NCI-H128 (cell line): ENCODE measurements at regions not wholly inside any gene's neighbourhood (a gene's known extent, or its start where the extent isn't known, plus 50 kb on each side); places are given as distances from the start of the nearest gene placed in this dataset.
"Not testable (repeated sequence)": the region's sequence is repeated elsewhere in the genome, so short reads cannot be mapped to it uniquely, and the experiment has no call there.

Source experiments
- DNase-seq: peaks from one replicate; lab custom pipeline; 2025; ENCODE audit not compliant: unreplicated experiment; lab: John Stamatoyannopoulos, UW

DNA sequence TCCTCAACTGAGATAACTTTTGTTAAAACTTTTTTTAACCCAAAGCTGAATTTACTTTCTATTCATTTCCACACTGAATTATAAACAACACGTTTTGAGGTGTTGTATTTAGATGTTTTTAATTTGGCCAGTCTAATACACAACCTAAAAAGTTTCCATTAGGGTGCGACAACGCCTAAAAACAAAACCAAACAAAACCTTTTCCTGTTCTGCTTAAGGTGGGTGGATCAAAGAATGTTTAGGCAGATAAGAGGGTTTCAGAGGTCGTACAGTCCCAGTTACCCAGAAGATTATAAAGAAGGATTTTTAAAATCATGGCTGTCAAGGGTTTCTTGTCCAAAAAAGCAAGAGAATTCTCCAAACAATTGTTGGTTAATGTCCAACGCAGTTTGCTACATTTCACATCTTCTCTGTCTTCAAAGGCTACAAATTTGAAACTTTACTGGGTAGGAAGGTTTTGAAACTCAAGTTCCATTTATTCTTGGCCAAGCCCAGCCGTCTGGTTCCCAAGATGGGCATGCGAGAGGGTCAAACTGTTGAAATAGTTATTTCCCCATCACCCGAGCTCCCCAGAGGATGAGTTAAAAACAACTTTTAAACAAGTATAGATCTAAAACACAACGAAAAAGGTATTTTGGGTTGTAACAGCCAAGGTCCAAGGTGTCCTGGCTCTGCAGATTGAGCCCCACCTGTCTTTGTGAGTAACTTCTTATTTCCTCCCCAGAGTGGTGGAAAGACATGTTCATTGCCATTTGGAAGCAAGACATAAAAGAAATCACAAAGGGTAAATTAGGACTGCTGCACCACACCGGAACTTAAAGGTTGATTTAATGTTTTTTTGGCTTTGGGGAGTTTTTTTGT lies 122.8 kb upstream of the MAP3K1 start:
- no peak for DNase-seq

DNA sequence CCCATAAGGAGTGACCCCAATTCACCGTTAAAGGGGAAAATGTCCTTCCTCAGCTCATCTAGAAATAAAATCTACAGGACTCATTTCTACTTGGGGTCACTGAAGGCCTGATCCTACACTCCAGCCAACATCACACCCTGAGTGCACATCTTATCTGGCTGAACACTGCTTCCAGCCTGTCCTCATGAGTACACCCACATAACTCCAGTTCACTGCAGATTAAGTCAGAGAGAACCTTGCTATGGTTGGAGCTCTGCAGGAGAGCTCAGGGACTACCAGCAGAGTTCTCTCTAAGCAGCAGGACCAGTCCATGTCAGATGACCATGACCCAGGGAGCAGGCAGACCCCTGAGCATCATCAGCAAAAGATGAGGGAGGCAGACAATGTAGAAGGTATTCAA lies 126.9 kb upstream of the MAP3K1 start:
- DNase-seq, result no peak

DNA sequence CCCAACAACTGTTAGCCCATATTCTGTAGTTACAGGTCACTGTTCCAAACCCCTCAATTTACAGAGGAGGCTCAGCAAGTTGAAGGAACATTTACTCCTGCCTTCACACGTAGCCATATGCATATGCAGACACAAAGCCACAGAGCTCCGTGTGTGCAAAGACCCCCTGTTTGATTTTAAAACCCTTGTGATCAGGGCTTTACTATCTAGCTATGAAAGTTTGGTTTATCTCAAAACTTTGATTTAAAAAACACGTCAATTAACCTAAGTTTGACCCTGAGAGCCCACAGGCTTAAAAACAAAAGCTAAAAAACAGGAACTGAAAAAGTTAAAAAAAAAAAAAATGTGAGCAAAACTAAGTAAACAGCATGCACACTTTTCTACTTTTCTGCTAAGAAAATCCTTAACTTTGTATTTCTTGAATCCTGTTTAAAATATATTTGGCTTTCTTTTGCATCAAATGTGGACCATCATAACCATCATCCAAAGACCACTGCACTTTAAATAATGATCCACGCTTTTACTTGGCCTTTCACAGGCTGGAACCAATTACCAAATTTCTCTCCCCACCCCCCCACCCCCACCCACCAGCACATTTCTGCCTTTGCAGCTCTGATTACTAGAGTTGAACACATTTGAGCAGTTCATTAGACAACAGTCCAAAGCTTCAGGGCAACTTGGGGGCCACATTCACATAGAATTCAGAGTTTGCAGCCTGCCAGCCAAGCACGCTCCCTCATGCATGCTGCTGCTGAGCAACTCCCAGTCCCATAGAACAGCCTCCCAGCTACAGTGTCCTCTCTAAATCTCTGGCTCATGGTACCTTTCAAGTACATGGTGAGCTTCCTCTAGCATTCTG lies 128.8 kb upstream of the MAP3K1 start:
- no peak for DNase-seq

DNA sequence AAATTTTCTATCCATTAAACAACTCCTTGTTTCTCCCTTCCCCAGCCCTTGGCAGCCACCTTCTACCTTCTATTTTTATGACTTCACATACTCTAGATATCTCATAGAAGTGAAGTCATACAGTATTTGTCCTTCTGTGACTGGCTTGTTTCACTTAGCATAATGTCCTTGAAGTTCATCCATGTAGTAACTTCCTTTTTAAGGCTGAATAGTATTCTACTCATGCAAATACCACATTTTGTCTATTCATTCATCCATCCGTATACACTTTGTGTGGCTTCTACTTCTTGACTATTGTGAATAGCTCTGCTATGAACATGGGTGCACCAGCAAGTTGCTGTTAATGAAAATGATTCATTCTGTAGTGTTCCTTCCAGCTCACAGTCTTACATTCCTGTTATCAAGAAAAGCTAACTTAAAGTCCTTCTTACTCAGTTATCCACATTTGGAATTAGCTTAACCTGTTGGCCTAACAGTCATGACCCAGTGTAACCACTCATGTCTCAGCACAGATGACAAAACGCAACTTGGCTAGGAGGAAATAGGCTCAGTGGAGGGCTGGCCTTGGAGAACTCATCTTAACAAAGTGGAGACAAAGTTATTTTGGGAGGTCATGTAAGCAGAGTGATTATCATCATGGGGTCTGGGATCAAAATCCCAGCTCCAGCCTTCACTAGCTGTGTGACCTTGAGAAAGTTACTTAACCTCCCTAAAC lies 129.7 kb upstream of the MAP3K1 start:
- no peak for DNase-seq

DNA sequence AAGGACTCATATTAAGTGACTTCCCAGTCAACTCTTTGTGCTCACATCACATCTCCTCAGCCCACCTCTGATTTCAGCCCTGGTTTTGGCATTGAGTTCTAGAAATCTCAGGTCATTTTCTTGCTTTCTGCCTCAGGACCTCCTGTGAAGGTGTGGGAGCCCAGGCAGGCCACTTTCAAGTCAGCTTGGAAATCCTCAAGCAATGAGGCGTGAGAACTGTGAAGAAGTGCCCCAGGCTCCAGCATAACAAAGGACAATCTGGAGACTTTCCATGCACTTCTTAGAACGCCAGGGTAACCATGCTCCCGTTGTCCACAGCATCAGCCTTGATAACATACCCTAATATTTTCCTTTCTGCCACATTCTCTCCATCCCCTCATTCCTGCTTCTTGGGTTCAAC lies 131.2 kb upstream of the MAP3K1 start:
- no peak for DNase-seq

DNA sequence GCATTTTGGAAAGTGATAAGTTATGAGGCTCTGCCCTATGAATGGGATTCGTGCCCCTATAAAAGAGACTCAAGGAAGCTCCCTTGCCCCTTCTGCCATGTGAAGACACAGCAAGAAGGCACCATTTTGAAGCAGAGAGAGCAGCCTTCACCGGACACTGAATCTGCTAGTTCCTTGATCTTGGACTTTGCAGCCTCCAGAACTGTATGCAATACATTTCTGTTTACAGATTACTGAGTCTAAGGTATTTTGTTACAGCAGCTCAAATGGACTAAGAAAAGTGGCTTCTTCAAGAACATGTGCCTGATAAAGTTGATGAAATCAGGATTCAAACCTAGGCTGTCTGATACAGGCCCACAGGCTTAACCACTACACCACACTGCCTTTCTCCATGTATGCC lies 131.6 kb upstream of the MAP3K1 start:
- no peak for DNase-seq

DNA sequence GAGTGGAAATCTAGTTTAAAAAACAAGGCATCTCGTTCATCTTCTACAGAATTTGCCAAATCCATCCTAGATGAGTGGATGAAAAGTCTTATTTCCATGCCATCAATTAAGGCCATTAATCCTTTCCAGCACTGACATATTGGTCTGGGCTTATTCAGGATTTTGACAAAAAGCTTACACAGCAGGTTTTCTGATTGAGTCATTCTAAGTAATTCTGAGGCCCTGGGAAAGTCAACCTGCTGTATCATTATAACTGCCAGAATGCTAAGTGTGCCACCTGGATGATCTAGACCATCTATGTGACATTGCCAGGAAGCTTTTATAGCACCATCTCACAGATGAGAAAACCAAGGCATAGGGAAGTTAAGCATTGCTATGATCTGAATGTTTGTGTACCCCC lies 132.1 kb upstream of the MAP3K1 start:
- no peak for DNase-seq

DNA sequence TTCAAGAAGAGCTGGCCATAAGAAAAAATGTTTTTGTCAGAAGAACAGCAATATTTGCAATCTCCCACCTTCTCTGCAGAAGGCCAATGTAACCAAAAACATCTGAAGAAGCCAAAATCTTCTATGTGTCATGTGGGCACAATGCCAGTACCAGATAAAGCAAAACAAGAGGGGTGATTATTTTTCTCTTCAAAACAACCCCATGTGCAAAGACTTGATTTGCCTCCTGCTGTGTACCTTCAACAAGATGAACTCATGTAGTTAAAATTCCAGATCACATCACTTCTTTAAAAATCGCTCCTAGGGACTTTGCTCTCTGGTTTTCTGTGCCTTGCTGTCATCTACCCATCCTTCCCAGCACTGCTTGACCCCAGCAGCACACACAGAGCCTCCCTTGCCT lies 134.0 kb upstream of the MAP3K1 start:
- DNase-seq, result no peak

DNA sequence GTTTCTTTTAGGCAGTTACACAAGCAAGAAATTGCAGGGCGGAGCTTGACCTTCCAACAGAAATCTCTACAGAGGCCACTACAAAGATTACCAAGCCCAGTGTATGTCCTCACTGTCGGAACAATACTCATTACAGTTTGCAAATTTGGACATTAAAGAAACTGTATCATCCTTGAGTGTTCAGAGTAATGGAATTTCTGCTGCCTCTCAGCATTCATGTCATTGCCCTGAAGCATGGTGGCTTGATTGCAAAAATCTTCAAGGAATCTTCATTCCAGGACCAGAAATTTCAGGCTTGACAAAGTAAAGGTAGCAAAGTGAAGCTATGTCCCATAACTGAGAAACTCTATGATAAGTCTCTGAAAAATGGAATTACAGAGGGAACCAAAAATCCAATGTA lies 134.6 kb upstream of the MAP3K1 start:
- DNase-seq, result no peak

DNA sequence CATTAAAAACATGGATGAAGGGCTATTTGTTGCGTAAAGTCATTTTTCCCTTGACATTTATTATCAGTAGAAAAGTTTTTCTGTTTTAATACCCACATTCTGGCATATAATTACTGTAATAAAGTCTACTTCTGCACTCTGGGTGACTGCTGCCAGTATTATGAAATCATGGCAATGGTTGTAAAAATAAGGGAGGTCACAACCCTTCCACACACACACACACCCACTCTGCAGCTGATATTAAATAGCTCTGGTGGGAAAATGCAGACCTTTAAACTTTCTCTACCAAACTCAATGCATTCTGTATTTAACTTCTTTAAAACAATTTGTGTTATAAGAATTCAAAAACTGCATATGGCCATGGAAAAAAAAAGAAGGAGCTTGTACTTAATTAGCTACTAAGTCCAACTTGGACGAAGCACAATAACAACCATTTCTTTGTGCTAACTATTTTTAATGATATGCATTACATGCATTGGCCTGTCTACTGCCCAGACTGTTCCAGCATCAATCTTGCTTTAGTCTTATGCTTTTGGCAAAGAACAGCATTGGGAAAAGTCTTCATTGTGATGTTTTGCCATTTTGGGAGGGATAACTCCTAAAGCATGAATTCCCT lies 137.6 kb upstream of the MAP3K1 start:
- DNase-seq, result no peak

DNA sequence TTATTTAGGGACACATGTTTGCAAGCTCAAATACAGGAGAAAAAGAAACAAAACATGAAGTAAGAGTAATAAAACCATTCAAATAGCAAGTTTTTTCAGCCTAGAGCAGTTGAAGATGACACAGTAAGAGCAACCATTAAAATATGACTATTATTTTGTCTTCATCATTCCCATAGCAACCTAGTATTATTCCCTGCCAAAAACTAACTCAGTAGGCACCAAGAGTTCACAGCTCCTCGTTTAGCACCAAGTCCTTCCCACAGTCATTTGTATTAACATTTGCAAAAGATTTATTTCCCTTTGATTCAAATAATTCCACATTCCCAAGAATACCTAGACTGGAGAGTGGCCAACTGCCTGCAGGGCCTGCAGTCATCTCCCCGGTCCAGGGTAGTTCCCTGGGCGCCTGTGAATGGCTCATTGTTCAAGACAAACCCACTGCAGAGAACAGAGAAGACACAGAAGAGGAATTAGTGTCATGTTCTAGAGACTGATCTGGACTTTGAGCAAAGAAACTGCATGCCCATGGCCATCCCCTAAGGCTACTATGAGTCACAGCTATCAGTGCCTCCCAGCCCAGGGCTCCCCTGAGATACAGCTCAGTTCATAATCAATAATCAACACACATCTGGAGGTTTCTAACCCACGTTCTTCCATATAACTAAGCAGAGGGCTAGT lies 139.1 kb upstream of the MAP3K1 start:
- DNase-seq, result no peak

DNA sequence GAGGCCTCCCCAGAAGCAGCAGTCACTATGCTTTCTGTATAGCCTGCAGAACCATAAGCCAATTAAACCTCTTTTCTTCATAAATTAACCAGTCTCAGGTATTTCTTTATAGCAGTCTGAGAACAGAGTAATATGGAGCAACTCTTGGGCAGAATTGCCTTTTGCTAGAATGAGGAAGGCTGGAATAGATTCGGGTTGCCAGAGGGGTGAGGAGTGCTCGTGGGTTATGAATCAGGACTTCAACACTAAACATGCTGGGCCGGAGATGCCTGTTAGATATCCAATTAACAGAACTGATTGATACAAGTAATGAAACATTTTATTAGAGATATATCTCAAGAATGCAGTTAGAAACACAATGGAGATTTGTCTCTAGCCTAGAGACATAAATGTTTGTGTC lies 140.9 kb upstream of the MAP3K1 start:
- no peak for DNase-seq

DNA sequence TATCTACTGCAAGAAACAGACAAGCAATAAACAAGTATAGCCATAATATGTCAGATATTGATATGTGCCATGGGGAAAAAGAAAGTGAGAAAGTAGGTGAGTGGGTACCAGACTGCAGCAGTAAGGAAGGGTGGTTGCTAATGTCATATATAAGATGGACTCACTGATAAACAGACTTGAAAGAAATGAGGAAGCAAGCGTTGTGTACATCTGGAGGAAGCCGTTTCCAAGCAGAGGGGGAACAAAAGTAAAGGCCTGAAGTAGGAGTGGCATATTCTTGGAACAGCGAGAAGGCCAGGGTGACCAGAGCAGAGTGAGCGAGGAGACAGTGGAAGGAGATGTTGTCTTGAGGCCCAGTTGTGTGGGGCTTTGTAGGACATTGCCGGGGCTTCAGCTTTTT lies 142.2 kb upstream of the MAP3K1 start:
- DNase-seq, result no peak

DNA sequence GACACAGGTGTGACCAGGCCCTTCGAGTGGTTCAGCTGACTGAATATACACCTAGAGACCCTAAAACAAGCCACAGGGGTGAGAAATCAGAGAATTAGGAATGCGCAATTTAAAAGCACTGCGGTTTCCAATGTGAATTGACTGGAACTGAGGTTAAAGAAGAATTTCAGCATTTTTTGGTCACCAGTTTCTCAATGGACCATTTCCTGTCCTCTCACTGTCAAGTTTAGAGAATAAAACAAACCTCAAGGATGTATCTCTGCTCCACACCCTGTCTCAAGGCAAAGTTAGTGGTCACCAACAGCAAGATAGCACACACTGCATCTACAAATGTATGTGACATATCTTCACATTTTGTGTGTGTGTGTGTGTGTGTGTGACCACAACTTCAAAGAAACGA lies 143.8 kb upstream of the MAP3K1 start:
- no peak for DNase-seq

DNA sequence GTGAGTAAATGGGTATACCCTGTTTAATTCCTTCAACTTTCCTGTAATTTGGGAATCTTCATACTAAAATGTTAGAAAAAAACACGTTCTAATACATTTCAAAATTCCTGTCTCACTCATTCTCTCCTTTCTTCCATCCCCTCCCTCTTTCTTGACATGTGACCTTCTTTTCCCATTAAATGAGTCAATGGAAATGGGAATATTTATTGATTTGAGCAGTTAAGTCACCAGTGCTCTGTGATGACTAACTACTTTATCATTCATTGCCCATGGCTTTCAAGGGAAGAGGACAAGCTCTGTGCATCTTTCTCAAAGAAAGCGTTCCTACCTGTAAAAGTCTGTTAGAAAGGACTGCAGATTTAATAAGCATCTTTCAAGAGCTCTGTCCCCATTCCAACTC lies 144.4 kb upstream of the MAP3K1 start:
- no peak for DNase-seq

DNA sequence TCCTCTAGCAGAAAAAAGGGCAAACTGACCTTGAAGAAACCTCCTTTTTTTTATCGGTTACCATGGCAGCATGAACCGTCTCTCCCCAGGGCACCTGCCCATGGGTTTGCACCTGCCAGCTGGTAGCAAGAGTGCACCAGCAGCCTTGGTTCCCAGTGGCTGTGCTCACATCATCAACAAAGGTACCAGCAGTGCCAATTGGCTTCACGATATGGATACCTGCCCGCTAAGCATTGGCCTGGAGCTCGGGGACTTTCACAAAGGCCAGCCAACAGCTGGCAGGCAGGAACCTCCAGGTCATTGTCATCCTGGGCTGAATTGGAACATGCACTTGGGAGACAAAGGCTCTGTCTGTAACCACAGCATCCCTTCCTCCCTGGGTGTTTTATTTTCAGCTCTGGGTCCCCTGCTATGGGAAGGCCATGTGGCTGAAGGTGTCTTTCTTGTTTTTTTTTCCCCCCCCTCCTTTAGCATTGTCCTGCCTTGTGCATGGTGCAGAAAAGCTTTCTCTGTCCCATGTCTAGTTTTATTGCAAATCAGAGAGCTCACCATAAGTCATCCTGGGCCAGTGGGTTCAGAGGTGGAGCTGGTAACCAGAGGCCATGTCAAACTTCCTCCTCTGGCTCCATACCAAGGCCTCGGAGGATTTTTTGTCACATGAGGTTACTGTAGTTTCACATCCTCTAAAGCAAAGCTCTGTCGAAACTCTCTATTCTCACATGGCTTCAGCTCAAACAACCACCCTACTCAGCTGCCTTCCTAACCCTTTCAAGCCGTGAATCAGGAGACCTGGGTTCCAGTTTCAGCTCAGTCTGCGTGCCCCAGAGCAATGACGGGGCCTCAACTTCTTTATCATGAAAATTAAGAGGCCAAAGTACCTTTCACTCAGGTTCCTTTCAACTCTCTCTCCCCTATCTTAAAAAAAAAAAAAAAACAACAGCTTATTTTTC lies 145.5 kb upstream of the MAP3K1 start:
- no peak for DNase-seq

DNA sequence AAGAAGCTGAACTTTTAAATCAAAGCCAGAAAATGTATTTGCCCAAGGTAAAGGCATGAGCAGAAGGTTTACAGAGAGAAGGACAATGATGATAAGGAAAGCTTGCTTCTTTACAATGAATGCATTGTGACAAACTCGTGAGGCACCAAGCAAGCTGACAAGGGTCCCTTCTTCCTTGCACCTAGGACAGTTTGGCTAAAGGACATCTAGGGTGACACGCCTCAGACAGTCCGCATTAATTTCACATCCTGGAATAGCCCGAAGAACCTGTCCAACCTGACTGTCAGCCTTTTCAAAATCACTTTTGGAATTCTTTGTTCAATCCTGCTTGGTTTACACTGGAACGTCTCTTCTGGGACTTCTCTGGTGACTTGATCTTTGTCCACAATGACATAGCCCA lies 146.4 kb upstream of the MAP3K1 start:
- DNase-seq, result no peak

DNA sequence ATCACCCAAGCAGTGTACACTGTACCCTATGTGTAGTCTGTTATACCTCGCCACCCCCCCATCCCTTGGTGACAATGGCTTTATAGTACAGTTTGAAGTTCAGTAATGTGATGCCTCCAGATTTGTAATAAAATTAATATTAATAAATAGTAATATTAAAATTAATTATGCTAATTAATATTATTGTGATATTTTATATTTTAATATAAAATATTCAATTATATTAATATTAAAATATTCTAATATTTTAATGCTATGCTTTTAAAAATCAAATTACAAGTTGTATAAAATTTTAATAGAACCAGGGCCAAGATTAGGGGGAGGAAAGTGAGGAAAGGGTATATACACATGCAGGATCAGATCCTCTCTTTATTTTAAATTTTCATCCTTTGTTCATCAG lies 147.7 kb upstream of the MAP3K1 start:
- no peak for DNase-seq

DNA sequence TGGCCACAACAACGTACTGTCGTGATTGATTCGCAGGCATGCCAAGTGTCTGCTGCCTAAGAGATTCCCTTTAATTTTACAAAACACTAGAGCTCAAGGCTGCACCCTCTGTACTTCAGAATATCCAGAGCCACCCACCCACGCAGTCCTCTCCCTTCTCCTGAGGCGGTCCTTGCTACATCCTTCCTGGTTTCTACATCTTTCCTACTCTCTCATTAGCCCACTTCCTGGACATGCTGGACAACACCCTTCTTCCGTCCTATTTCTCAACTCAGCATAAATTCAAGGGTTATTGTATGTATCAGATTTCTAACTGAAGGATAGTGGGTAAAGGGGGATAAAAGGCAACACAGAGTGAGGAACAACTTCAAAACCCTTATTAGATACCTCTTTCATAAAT lies 148.4 kb upstream of the MAP3K1 start:
- no peak for DNase-seq

DNA sequence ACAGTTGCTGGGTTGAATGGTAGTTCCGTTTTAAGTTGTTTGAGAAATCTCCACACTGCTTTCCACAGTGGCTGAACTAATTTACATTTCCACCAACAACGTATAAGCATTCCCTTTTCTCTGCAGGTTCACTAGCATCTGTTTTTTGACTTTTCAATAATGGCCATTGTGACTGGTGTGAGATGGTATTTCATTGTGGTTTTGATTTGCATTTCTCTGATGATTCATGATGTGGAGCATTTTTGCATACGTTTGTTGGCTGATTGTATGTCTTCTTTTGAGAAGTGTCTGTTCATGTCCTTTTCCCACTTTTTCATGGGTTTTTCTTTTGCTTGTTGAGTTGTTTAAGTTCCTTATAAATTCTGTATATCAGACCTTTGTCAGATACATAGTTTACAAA lies 150.2 kb upstream of the MAP3K1 start:
- DNase-seq, result not testable (repeated sequence)
